Left lung (tissue), 4 donors: ENCODE measurements at regions not wholly inside any gene's neighbourhood (a gene's known extent, or its start where the extent isn't known, plus 50 kb on each side); places are given as distances from the start of the nearest gene placed in this dataset.

Source experiments
- ATAC-seq: fragments of 200-7000 bp; cut with Tn5 transposase; one replicate; pipeline ENCODE4 v1.9.1; 2020; ENCODE audit warnings: moderate library complexity
- DNase-seq, 4 donors: peaks; one replicate each; pipeline ENCODE4 v3.0.0-alpha.2; 2013 to 2020
- H3K27ac ChIP-seq, 2 donors: fragments of 200-600 bp; sonication (generic) in 1 of 2; one replicate each; pipeline versions ENCODE4 v1.5.0 to v1.8.0; 2020 to 2021
- H3K27me3 ChIP-seq, 2 donors: fragments of 200-600 bp; sonication (generic) in 1 of 2; one replicate each; pipeline versions ENCODE4 v1.5.0 to v1.8.0; 2020 to 2021
- H3K36me3 ChIP-seq, 2 donors: fragments of 200-600 bp; sonication (generic) in 1 of 2; one replicate each; pipeline versions ENCODE4 v1.5.0 to v1.8.0; 2020 to 2021
- H3K4me1 ChIP-seq, 2 donors: fragments of 200-600 bp; one replicate each; pipeline ENCODE4 v1.8.0; 2021
- H3K4me3 ChIP-seq, 2 donors: fragments of 200-600 bp; sonication (generic) in 1 of 2; one replicate each; pipeline versions ENCODE4 v1.5.0 to v1.8.0; 2020 to 2021; ENCODE audit warnings: mild to moderate bottlenecking in 1 of 2
- H3K9me3 ChIP-seq, 2 donors: fragments of 200-600 bp; sonication (generic) in 1 of 2; one replicate each; pipeline versions ENCODE4 v1.5.0 to v1.8.0; 2020 to 2021
- CTCF ChIP-seq, 2 donors: fragments of 200-600 bp; sonication (generic) in 1 of 2; IDR thresholded peaks; one replicate each; pipeline versions ENCODE4 v1.5.0 to v1.8.0; 2021; ENCODE audit warnings: antibody characterized with exemption in 2 of 2
- intact Hi-C, 2 donors: fragments of 100-400 bp; cut with DNase I; formaldehyde crosslinking; loops; one replicate each; pipeline versions ENCODE4 v1.11.2 to v1.14.2; 2022
- donor health status: DM: no; HTN: yes; CAD: no.
- donor health status: DM: no; HTN: no; CAD: no.

GRCh38 chr13:56837161-56837560, 303.6 kb upstream of the PRR20A start:
- intact Hi-C loops: no loop called here
- Histone ChIP-seq H3K4me1 (no peaks in the 10 kb centered on the region), H3K27ac (no peak overlapping the region), H3K9me3 (peaks cover 0 to 6% of the 10 kb centered on the region in 2 donors), H3K4me3 (no peak overlapping the region), H3K36me3 (no peaks in the 10 kb centered on the region), H3K27me3 (no peaks in the 10 kb centered on the region)
- no peak for DNase-seq
- no peak for ATAC-seq
- no peak for TF ChIP-seq CTCF (IDR thresholded peaks at IDR 0.05)

GRCh38 chr13:56850852-56851251, 289.9 kb upstream of the PRR20A start:
- H3K4me1 ChIP-seq: no peaks in the 10 kb centered on the region
- no peak for DNase-seq
- no peak overlapping the region for H3K4me3 ChIP-seq
- no peak for ATAC-seq
- H3K27me3 ChIP-seq: no peaks in the 10 kb centered on the region
- no peak for TF ChIP-seq CTCF (IDR thresholded peaks at IDR 0.05)
- no peak overlapping the region for H3K27ac ChIP-seq
- H3K9me3 ChIP-seq: no peaks in the 10 kb centered on the region
- intact Hi-C loops: no loop called here
- no peaks in the 10 kb centered on the region for H3K36me3 ChIP-seq

- no peaks in the 10 kb centered on the region for H3K27me3 ChIP-seq
- H3K4me3 ChIP-seq: no peak overlapping the region
- DNase-seq (no peak), ATAC-seq (no peak)
- no peaks in the 10 kb centered on the region for H3K9me3 ChIP-seq
- H3K4me1 ChIP-seq: no peaks in the 10 kb centered on the region
- no peak for TF ChIP-seq CTCF (IDR thresholded peaks at IDR 0.05)
- intact Hi-C loops: no loop called here
- H3K27ac ChIP-seq: no peak overlapping the region
- no peaks in the 10 kb centered on the region for H3K36me3 ChIP-seq
Observed at GRCh38 chr13:56861476-56861875, 279.2 kb upstream of the PRR20A start.

- no peaks in the 10 kb centered on the region for H3K9me3 ChIP-seq
- DNase-seq: no peak
- no peaks in the 10 kb centered on the region for H3K36me3 ChIP-seq
- no peak for TF ChIP-seq CTCF (IDR thresholded peaks at IDR 0.05)
- ATAC-seq: no peak
- H3K4me3 ChIP-seq: no peak overlapping the region
- intact Hi-C loops: no loop called here
- no peaks in the 10 kb centered on the region for H3K4me1 ChIP-seq
- H3K27me3 ChIP-seq: no peaks in the 10 kb centered on the region
- H3K27ac ChIP-seq: no peak overlapping the region
Observed at GRCh38 chr13:56864451-56864850, 276.3 kb upstream of the PRR20A start.

GRCh38 chr13:56865416-56865815, 275.3 kb upstream of the PRR20A start:
- Histone ChIP-seq H3K4me1 (no peaks in the 10 kb centered on the region), H3K27me3 (no peaks in the 10 kb centered on the region), H3K4me3 (no peak overlapping the region), H3K27ac (no peak overlapping the region), H3K36me3 (no peaks in the 10 kb centered on the region), H3K9me3 (no peaks in the 10 kb centered on the region)
- intact Hi-C loops: no loop called here
- ATAC-seq (no peak), DNase-seq (no peak)
- no peak for TF ChIP-seq CTCF (IDR thresholded peaks at IDR 0.05)
